Thoracic aorta (tissue), 2 donors: ENCODE measurements at regions not wholly inside any gene's neighbourhood (a gene's known extent, or its start where the extent isn't known, plus 50 kb on each side); places are given as distances from the start of the nearest gene placed in this dataset.
A peak's percentile ranks its signal among the peaks of the same experiment; 100 is the strongest.
"Not testable (repeated sequence)": the region's sequence is repeated elsewhere in the genome, so short reads cannot be mapped to it uniquely, and the experiment has no call there.

Experiments used
- ATAC-seq: fragments of 150-250 bp; one replicate; pipeline ENCODE4 v1.8.0; 2017; ENCODE audit warnings: low read depth; ENCODE audit not compliant: insufficient number of reproducible peaks, low FRiP score
- DNase-seq: peaks from one replicate; pipeline ENCODE4 v3.0.0-alpha.2; 2020; ENCODE audit warnings: low spot score
- H3K27ac ChIP-seq, 2 donors: fragments of 200-600 bp; sonication (generic); 1 replicate in 1 of 2; 2 replicates in 1 of 2; pipeline ENCODE4 v1.5.1; 2016; ENCODE audit warnings: mild to moderate bottlenecking in 2 of 2, moderate library complexity in 2 of 2
- H3K27me3 ChIP-seq: fragments of 200-600 bp; sonication (generic); replicated peaks from 2 replicates; pipeline ENCODE4 v1.6.0; 2016; ENCODE audit warnings: mild to moderate bottlenecking; ENCODE audit not compliant: insufficient read depth
- H3K36me3 ChIP-seq: fragments of 200-600 bp; sonication (generic); one replicate; pipeline ENCODE4 v1.5.1; 2016
- H3K4me1 ChIP-seq, 2 donors: fragments of 200-600 bp; sonication (generic); 1 replicate in 1 of 2; 2 replicates in 1 of 2; pipeline versions ENCODE4 v1.5.1 to v1.6.0; 2016; ENCODE audit warnings: low read depth in 2 of 2, mild to moderate bottlenecking in 1 of 2; ENCODE audit not compliant: control insufficient read depth in 1 of 2
- H3K4me3 ChIP-seq: fragments of 200-600 bp; sonication (generic); 2 replicates; pipeline ENCODE4 v1.5.1; 2016; ENCODE audit warnings: mild to moderate bottlenecking
- H3K9me3 ChIP-seq: fragments of 200-600 bp; sonication (generic); 2 replicates; pipeline ENCODE4 v1.5.1; 2016
- CTCF ChIP-seq: fragments of 200-600 bp; sonication (generic); IDR thresholded peaks from one replicate; pipeline ENCODE4 v1.5.1; 2019; ENCODE audit warnings: antibody characterized with exemption

GRCh38 chr17:62139141-62139540, 74.1 kb upstream of the MED13 start:
- TF ChIP-seq CTCF, result no peak

GRCh38 chr17:62138676-62139121, 73.6 kb upstream of the MED13 start:
- H3K27me3 ChIP-seq, ATAC-seq, H3K27ac ChIP-seq, H3K4me1 ChIP-seq, H3K36me3 ChIP-seq, DNase-seq, H3K9me3 ChIP-seq: not testable (repeated sequence)
- peak overlapping the region; percentile 42 for H3K4me3 ChIP-seq

More at GRCh38 chr17:62139141-62139540, 74.1 kb upstream of the MED13 start:
- Histone ChIP-seq H3K9me3 (no peaks in the 10 kb centered on the region), H3K4me3 (no peak overlapping the region), H3K27me3 (no peaks in the 10 kb centered on the region), H3K27ac (no peak overlapping the region), H3K36me3 (no peaks in the 10 kb centered on the region), H3K4me1 (no peaks in the 10 kb centered on the region)
- DNase-seq, result no peak
- no peak for ATAC-seq

DNA sequence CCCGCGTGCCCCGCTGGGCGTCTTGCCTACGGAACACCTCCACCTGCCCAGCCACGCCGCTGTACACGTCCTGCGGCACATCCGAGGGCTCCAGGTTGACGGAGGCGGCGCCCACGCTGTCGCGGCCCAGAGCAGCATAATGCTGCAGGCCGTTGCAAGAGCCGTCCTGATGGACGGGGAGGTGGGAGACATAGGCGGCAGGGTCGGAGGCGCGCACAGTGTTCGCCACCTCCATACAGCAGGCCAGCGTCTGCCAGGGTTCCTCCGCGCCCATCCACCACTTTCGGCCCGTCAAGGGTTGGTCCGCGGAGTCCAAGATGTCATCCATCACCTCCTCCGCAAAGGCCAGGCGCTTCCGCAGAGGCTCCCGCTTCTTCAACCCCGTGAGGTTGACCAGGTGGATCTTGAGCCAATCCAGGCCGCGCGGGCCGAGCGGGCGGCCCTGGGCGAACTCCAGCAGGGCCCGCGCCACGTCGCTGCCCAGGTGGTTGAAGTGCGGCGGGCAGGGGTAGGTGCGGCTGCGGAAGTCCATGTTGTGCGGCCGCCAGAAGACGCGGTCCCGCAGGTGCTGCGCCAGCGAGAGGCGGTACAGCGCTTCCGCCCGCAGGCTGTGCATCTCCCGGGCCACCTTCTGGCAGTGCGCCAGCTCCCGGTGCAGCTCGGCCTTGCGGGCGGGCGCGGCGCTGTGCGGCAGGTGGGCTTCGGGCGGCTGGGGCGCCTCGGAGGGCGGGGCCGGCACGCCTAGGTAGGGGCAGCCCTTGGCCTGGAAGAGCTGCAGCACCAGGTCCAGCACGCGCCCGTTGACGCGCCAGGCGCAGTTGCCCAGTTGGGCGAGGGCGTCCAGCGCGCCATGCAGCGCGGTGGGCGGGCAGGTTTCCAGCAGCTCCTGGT, 72.9 kb upstream of the MED13 start:
- not testable (repeated sequence) for H3K27me3 ChIP-seq, H3K9me3 ChIP-seq, H3K4me1 ChIP-seq, DNase-seq, ATAC-seq, H3K36me3 ChIP-seq, H3K27ac ChIP-seq
- peak overlapping the region; percentile 42 for H3K4me3 ChIP-seq

DNA sequence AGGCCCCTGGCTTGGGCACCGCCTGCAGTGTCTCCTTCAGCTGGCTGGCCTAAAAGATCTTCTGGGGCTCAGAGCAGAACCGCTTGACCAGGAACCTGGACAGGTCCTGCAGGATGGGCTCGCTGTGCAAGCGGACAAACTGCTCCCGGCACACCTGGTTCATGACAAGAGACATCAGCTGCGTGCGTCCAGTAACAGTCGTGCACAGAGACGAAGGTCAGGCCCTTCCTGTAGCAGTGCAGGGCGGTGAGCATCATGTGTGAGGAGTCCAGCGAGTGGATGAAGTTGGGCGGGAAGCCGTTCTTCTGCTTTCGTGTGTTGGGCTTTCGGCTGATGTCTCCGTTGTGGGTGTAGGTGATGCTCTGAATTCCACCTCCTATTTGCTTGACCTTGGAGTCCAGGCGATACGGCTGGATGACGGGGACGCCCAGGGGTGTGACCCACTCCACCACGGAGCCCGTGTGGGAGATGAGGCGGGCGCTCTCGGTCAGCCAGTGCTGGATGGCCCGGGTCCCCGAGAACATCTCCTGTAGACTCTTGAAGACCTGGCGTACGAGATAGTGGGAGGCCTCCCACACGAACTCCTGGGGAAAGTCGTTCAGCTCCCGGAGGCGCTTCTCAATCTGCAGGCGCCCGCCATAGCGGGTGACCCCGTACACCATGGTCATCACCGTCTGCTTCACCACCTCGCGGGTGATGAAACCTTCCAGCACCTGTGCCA, 72.1 kb upstream of the MED13 start:
- not testable (repeated sequence) for H3K4me1 ChIP-seq, H3K27ac ChIP-seq, H3K9me3 ChIP-seq, H3K4me3 ChIP-seq, ATAC-seq, H3K27me3 ChIP-seq, H3K36me3 ChIP-seq, DNase-seq

- no peak for DNase-seq
- H3K9me3 ChIP-seq, result no peaks in the 10 kb centered on the region
- no peaks in the 10 kb centered on the region for H3K4me1 ChIP-seq
- no peak overlapping the region for H3K27ac ChIP-seq
- H3K36me3 ChIP-seq, result no peaks in the 10 kb centered on the region
- H3K4me3 ChIP-seq, result no peak overlapping the region
- TF ChIP-seq CTCF, result no peak
- no peaks in the 10 kb centered on the region for H3K27me3 ChIP-seq
- ATAC-seq, result no peak
These were observed 70.7 kb upstream of the MED13 start for GRCh38 chr17:62135742-62136141.

DNA sequence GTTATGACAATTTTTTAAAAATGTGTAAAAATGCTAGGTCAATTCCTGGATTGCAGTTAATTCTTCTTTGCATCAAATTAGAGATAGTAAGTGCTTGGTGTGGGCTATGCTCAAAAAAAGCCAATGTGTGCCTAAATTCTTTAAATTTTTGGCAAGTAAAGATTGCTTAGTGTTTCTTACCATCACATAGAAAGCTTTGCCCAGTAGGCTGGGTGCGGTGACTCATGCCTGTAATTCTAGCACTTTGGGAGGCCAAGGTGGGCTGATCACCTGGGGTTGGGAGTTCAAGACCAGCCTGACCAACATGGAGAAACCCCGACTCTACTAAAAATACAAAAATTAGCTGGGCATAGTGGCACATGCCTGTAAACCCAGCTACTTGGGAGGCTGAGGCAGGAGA, 70.0 kb upstream of the MED13 start:
- not testable (repeated sequence) for H3K27ac ChIP-seq, H3K4me1 ChIP-seq, H3K4me3 ChIP-seq, H3K27me3 ChIP-seq, H3K9me3 ChIP-seq, ATAC-seq, DNase-seq, H3K36me3 ChIP-seq

DNA sequence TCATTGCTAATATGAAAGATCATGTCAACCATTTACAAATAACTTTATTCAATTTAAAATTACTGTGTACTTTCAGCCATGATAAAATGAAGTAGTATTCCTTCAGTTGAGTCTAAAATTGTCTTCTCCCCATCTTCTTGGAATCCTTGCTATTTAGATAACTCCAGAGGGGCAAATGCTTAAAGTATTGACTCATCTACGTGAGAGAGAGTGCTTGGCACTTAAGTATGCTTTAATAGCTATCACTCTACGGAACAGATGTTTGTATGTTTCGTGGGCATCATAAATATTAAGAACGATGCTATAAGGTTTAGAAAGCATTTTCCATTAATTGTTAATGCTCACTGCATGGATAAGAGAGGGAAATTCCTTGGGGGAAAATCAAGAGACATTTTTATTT, 69.3 kb upstream of the MED13 start:
- Histone ChIP-seq H3K4me1 (no peaks in the 10 kb centered on the region), H3K27me3 (no peaks in the 10 kb centered on the region), H3K4me3 (no peak overlapping the region), H3K27ac (no peak overlapping the region), H3K36me3 (no peaks in the 10 kb centered on the region), H3K9me3 (no peaks in the 10 kb centered on the region)
- DNase-seq (no peak), ATAC-seq (no peak)
- TF ChIP-seq CTCF, result no peak

- H3K4me1 ChIP-seq, H3K27ac ChIP-seq, H3K9me3 ChIP-seq, H3K36me3 ChIP-seq, DNase-seq, H3K4me3 ChIP-seq, H3K27me3 ChIP-seq, ATAC-seq: not testable (repeated sequence)
These were observed 66.2 kb upstream of the MED13 start for GRCh38 chr17:62131271-62131670.
